Ovary (tissue), 7 donors: ENCODE measurements at regions not wholly inside any gene's neighbourhood (a gene's known extent, or its start where the extent isn't known, plus 50 kb on each side); places are given as distances from the start of the nearest gene placed in this dataset.
"Not testable (repeated sequence)": the region's sequence is repeated elsewhere in the genome, so short reads cannot be mapped to it uniquely, and the experiment has no call there.

Experiments
- DNase-seq, 5 donors: peaks; one replicate each; pipeline ENCODE4 v3.0.0-alpha.2; 2019 to 2020
- H3K27ac ChIP-seq, 2 donors: fragments of 200-600 bp; one replicate each; pipeline versions ENCODE4 v1.5.1 to v1.8.0; 2019 to 2022
- H3K27me3 ChIP-seq: fragments of 200-600 bp; one replicate; pipeline ENCODE4 v1.8.0; 2022
- H3K36me3 ChIP-seq: fragments of 200-600 bp; sonication (generic); one replicate; pipeline ENCODE4 v1.5.1; 2019
- H3K4me1 ChIP-seq: one replicate; pipeline ENCODE4 v1.8.1; 2013; ENCODE audit warnings: mild to moderate bottlenecking, moderate library complexity; ENCODE audit not compliant: insufficient read depth
- H3K4me3 ChIP-seq: fragments of 200-600 bp; sonication (generic); one replicate; pipeline ENCODE4 v1.5.1; 2017
- H3K9me3 ChIP-seq, 2 donors: fragments of 200-600 bp in 1 of 2; sonication (generic) in 1 of 2; one replicate each; pipeline versions ENCODE4 v1.5.1 to v1.8.1; 2013 to 2019; ENCODE audit warnings: mild to moderate bottlenecking in 1 of 2, moderate library complexity in 1 of 2
- EP300 ChIP-seq: sonication (generic); formaldehyde crosslinking; IDR thresholded peaks from one replicate; pipeline ENCODE4 v1.6.1; 2017; ENCODE audit warnings: antibody characterized with exemption
- POLR2A ChIP-seq: fragments of 450-650 bp; IDR thresholded peaks from one replicate; pipeline ENCODE4 v1.6.1; 2017; ENCODE audit warnings: antibody characterized with exemption, mild to moderate bottlenecking, moderate library complexity
- WGBS, 3 donors: extraction: QIAGEN DNeasy Blood & Tissue Kit in 1 of 3; methylation state at CpG; one replicate each; pipeline versions ENCODE4 v1.1.5 to v1.1.7; 2013 to 2017; 5-methylcytosine and 5-hydroxymethylcytosine counted together
- intact Hi-C, 4 donors: fragments of 100-400 bp; cut with DNase I; formaldehyde crosslinking; loops; one replicate each; pipeline versions ENCODE4 v1.11.0 to v1.15.1; 2022 to 2023
- TF ChIP-seq, protein P1 (sequence below), 3 donors: fragments of 450-650 bp in 2 of 3; fragments of 200-600 bp in 1 of 3; IDR thresholded peaks; one replicate each; pipeline versions ENCODE4 v1.5.1 to v1.8.0; 2016 to 2022; ENCODE audit warnings: antibody characterized with exemption in 3 of 3, mild to moderate bottlenecking in 1 of 3
- donor health status: DM: no; HTN: no; CAD: no; lungs with moderate emphysema.
- donor health status: DM: no; HTN: no; CAD: no.
- donor health status: Bipolar disorder and iron deficiency.
- donor health status: DM: no; HTN: no; CAD: no.
- donor health status: DM: yes; HTN: yes; CAD: no.

DNA sequence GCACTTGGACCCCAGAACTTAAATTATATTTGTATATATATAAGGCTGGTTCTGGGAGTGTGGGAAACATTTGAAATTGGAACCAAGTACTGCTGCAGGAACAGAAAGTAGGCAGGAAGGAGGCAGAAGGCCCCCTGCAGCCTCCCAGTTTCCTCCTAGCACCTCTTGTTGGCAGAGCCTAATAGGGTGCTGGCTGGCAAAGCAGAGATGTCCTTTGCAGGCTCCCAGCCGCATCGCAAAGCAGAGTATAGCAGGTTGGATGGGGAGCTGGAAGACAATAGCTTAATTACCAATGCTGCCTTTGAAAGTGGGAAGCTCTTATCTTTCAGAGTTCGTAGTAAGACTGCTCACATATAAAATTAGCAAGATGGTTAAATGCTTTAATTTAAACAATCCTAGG lies 370.8 kb upstream of the C11orf87 start:
- TF ChIP-seq EP300 (no peak), POLR2A (no peak)
- TF ChIP-seq, protein P1, sequence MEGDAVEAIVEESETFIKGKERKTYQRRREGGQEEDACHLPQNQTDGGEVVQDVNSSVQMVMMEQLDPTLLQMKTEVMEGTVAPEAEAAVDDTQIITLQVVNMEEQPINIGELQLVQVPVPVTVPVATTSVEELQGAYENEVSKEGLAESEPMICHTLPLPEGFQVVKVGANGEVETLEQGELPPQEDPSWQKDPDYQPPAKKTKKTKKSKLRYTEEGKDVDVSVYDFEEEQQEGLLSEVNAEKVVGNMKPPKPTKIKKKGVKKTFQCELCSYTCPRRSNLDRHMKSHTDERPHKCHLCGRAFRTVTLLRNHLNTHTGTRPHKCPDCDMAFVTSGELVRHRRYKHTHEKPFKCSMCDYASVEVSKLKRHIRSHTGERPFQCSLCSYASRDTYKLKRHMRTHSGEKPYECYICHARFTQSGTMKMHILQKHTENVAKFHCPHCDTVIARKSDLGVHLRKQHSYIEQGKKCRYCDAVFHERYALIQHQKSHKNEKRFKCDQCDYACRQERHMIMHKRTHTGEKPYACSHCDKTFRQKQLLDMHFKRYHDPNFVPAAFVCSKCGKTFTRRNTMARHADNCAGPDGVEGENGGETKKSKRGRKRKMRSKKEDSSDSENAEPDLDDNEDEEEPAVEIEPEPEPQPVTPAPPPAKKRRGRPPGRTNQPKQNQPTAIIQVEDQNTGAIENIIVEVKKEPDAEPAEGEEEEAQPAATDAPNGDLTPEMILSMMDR (IDR thresholded peaks at IDR 0.05): no peak
- intact Hi-C loops: no loop called here
- Histone ChIP-seq H3K27ac (no peak overlapping the region), H3K36me3 (no peaks in the 10 kb centered on the region), H3K27me3 (no peaks in the 10 kb centered on the region), H3K4me1 (no peaks in the 10 kb centered on the region), H3K4me3 (no peak overlapping the region), H3K9me3 (no peaks in the 10 kb centered on the region)
- no peak for DNase-seq
- 46 to 79% (median 56%) methylated on average over 3 of the region's 3 CpGs for WGBS, 3 donors

DNA sequence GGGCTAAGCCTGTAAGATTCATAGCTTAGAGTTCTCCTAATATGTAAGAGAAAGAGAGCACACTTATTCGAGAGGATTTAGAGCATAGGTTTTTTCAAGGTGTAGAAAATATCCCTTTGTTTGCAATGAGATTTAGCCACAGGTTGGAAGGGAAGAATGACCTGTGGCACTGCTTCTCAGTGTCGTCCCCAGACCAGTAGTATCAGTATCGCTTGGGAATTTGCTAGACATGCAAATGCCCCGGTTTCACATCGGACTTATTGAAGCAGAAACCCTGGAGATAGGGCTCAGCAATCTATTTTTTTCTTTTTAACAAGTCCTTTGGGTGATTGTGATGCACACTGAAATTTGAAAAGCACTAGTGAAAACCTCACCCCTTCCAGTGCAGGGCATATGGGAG lies 362.6 kb upstream of the C11orf87 start:
- no peak for DNase-seq
- TF ChIP-seq POLR2A (no peak), EP300 (no peak)
- TF ChIP-seq, protein P1 (IDR thresholded peaks at IDR 0.05): no peak
- Histone ChIP-seq H3K9me3 (no peaks in the 10 kb centered on the region), H3K4me1 (no peaks in the 10 kb centered on the region), H3K36me3 (no peaks in the 10 kb centered on the region), H3K4me3 (no peak overlapping the region), H3K27ac (no peak overlapping the region), H3K27me3 (no peaks in the 10 kb centered on the region)
- WGBS, 3 donors: 67 to 84% (median 70%) methylated on average over 5 of the region's 5 CpGs
- intact Hi-C loops: no loop called here

DNA sequence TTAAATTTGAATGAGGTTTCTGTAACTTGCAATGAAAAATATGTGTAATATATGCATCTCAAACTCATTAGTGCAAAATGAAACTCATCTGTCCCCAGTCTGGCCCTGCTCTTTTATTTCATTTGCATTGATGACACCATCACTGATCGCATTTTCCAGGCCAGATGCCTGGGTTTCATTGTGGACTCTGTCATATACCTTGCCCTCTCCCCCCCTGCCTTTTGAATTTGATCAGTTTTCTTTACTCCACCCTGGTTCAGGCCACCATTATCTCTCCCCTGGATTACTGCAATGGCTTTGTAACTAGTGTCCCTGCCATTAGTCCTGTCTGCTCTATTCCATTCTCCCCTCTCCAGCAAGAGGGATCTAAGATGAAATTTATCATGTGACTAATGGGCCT lies 360.6 kb upstream of the C11orf87 start:
- WGBS, 3 donors: 83 to 100% (median 91%) methylated on average over 1 of the region's 1 CpG
- Histone ChIP-seq H3K9me3 (no peaks in the 10 kb centered on the region), H3K4me3 (no peak overlapping the region), H3K27me3 (no peaks in the 10 kb centered on the region), H3K36me3 (no peaks in the 10 kb centered on the region), H3K4me1 (no peaks in the 10 kb centered on the region), H3K27ac (no peak overlapping the region)
- no peak for DNase-seq
- intact Hi-C loops: no loop called here
- TF ChIP-seq, protein P1 (IDR thresholded peaks at IDR 0.05): no peak
- TF ChIP-seq POLR2A: no peak
- no peak for TF ChIP-seq EP300

DNA sequence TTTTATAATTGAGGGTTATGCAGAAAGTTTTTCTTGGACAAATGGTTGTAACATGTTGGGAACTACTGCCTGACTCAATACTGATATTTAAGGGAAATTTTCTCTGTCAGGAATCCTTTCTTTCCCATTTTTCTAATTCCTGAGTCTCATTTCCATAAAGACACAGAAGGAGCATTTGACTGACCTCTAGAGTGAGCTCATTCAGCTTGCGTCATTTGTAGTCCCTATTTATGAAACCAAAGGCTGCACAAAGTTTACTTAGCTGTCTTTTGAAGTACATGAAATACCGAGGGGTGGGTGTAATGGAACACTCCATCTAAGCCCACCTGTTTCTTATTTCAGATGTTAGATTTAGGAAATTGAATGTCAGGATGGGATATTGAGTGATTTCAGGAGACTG lies 359.5 kb upstream of the C11orf87 start:
- DNase-seq: no peak
- Histone ChIP-seq H3K27me3 (no peaks in the 10 kb centered on the region), H3K9me3 (no peaks in the 10 kb centered on the region), H3K4me3 (no peak overlapping the region), H3K36me3 (no peaks in the 10 kb centered on the region), H3K27ac (no peak overlapping the region), H3K4me1 (no peaks in the 10 kb centered on the region)
- intact Hi-C loops: no loop called here
- TF ChIP-seq, protein P1 (IDR thresholded peaks at IDR 0.05): no peak
- TF ChIP-seq EP300 (no peak), POLR2A (no peak)
- WGBS, 3 donors: 73 to 90% (median 83%) methylated on average over 2 of the region's 2 CpGs

GRCh38 chr11:109062871-109063270 lies 359.1 kb upstream of the C11orf87 start:
- H3K36me3 ChIP-seq: no peaks in the 10 kb centered on the region
- TF ChIP-seq EP300 (no peak), POLR2A (no peak)
- TF ChIP-seq, protein P1 (IDR thresholded peaks at IDR 0.05): no peak
- intact Hi-C loops: no loop called here
- H3K9me3 ChIP-seq: no peaks in the 10 kb centered on the region
- no peak overlapping the region for H3K27ac ChIP-seq
- DNase-seq: no peak
- H3K4me3 ChIP-seq: no peak overlapping the region
- H3K4me1 ChIP-seq: no peaks in the 10 kb centered on the region
- no peaks in the 10 kb centered on the region for H3K27me3 ChIP-seq
- 62 to 76% (median 65%) methylated on average over 2 of the region's 2 CpGs for WGBS, 3 donors

DNA sequence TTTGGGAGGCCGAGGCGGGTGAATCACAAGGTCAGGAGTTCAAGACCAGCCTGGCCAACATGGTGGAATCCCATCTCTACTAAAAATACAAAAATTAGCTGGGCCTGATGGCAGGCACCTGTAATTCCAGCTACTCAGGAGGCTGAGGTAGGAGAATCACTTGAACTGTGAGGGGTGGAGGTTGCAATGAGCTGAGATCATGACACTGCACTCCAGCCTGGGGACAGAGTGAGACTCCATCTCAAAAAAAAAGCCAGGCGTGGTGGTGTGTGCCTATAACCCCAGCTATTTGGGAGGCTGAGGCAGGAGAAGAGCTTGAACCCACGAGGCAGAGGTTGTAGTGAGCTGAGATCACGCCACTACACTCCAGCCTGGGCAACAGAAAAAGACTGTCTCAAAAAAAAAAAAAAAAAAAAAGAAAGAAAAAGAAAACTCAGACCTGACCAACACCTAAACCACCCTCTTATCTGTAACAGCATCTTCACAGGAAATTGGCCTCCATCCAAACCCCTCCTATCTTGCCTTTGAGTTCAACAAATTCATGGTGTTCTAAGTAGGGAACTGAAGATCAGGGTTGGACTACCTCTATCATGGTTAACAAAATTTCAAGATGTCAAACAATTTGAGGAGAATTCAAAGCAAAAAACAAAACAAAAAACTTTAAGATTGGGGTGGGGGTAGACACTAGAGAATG lies 357.2 kb upstream of the C11orf87 start:
- H3K36me3 ChIP-seq, H3K4me3 ChIP-seq, H3K4me1 ChIP-seq, H3K9me3 ChIP-seq, intact Hi-C loops, H3K27ac ChIP-seq, DNase-seq, H3K27me3 ChIP-seq: not testable (repeated sequence)
- 88 to 91% (median 89%) methylated on average over 5 of the region's 5 CpGs for WGBS, 3 donors
